Right lobe of liver (tissue), 6 donors: ENCODE measurements at regions not wholly inside any gene's neighbourhood (a gene's known extent, or its start where the extent isn't known, plus 50 kb on each side); places are given as distances from the start of the nearest gene placed in this dataset.

Experiments
- ATAC-seq, 4 donors: fragments of 200-7000 bp; cut with Tn5 transposase; one replicate each; pipeline ENCODE4 v1.9.1; 2020; ENCODE audit warnings: mild to moderate bottlenecking in 4 of 4, moderate library complexity in 4 of 4
- DNase-seq, 3 donors: peaks; one replicate each; pipeline ENCODE4 v3.0.0-alpha.2; 2020
- H3K27ac ChIP-seq, 3 donors: fragments of 200-600 bp; one replicate each; pipeline ENCODE4 v1.8.0; 2022
- H3K27me3 ChIP-seq, 2 donors: fragments of 200-600 bp; one replicate each; pipeline ENCODE4 v1.8.0; 2022
- H3K36me3 ChIP-seq, 4 donors: fragments of 200-600 bp; sonication (generic) in 1 of 4; one replicate each; pipeline versions ENCODE4 v1.5.1 to v1.8.0; 2017 to 2022; ENCODE audit warnings: control low read depth in 1 of 4
- H3K4me1 ChIP-seq, 4 donors: fragments of 200-600 bp; sonication (generic) in 1 of 4; one replicate each; pipeline versions ENCODE4 v1.5.1 to v1.8.0; 2017 to 2022; ENCODE audit warnings: control low read depth in 1 of 4
- H3K4me3 ChIP-seq, 3 donors: fragments of 200-600 bp; one replicate each; pipeline ENCODE4 v1.8.0; 2022
- H3K9me3 ChIP-seq, 4 donors: fragments of 200-600 bp; sonication (generic) in 1 of 4; one replicate each; pipeline versions ENCODE4 v1.5.1 to v1.8.0; 2017 to 2022; ENCODE audit warnings: control low read depth in 1 of 4
- CTCF ChIP-seq, 4 donors: fragments of 200-600 bp in 3 of 4; fragments of 450-650 bp in 1 of 4; IDR thresholded peaks; one replicate each; pipeline versions ENCODE4 v1.5.1 to v1.8.0; 2016 to 2022; ENCODE audit warnings: antibody characterized with exemption in 4 of 4, mild to moderate bottlenecking in 2 of 4
- POLR2A ChIP-seq: fragments of 450-650 bp; IDR thresholded peaks from one replicate; pipeline ENCODE4 v1.6.1; 2017; ENCODE audit warnings: antibody characterized with exemption, mild to moderate bottlenecking
- WGBS: methylation state at CpG from one replicate; pipeline ENCODE4 v1.1.6; 2018; ENCODE audit warnings: low coverage, low lambda C conversion rate; ENCODE audit not compliant: insufficient coverage; ENCODE audit errors: missing lambda C conversion rate; 5-methylcytosine and 5-hydroxymethylcytosine counted together
- intact Hi-C, 2 donors: fragments of 100-400 bp; cut with DNase I; formaldehyde crosslinking; loops; one replicate each; pipeline versions ENCODE4 v1.11.2 to v1.14.1; 2022
- donor health status: DM: no; HTN: yes; CAD: no.
- donor health status: DM: no; HTN: no; CAD: no.
- donor health status: DM: no; HTN: no; CAD: no.
- donor health status: DM: no; HTN: yes; CAD: no.
- donor health status: DM: no; HTN: yes; CAD: no.

GRCh38 chr2:66364495-66365333, 70.2 kb upstream of the MEIS1 start:
- DNase-seq (no peak), ATAC-seq (no peak)
- no peaks in the 10 kb centered on the region for H3K9me3 ChIP-seq
- WGBS: 54% methylated on average over 7 of the region's 7 CpGs
- no peaks in the 10 kb centered on the region for H3K36me3 ChIP-seq
- H3K4me1 ChIP-seq: no peaks in the 10 kb centered on the region
- H3K27me3 ChIP-seq: no peaks in the 10 kb centered on the region
- intact Hi-C loops: no loop called here
- H3K4me3 ChIP-seq: no peak overlapping the region
- no peak overlapping the region for H3K27ac ChIP-seq
- no peak for TF ChIP-seq POLR2A
- TF ChIP-seq CTCF (IDR thresholded peaks at IDR 0.05): no peak

GRCh38 chr2:66362701-66363100, 72.2 kb upstream of the MEIS1 start:
- no peaks in the 10 kb centered on the region for H3K27me3 ChIP-seq
- no peak for TF ChIP-seq POLR2A
- TF ChIP-seq CTCF (IDR thresholded peaks at IDR 0.05): no peak
- no peak for DNase-seq
- intact Hi-C loops: no loop called here
- WGBS: 63% methylated on average over 6 of the region's 6 CpGs
- no peaks in the 10 kb centered on the region for H3K36me3 ChIP-seq
- no peak overlapping the region for H3K27ac ChIP-seq
- H3K4me1 ChIP-seq: no peaks in the 10 kb centered on the region
- no peaks in the 10 kb centered on the region for H3K9me3 ChIP-seq
- no peak overlapping the region for H3K4me3 ChIP-seq
- ATAC-seq: no peak

- no peak for DNase-seq
Observed at GRCh38 chr2:66346231-66346664, 88.7 kb upstream of the MEIS1 start.

GRCh38 chr2:66344087-66344663, 90.8 kb upstream of the MEIS1 start:
- no peak overlapping the region for H3K27ac ChIP-seq
- intact Hi-C loops: no loop called here
- no peak overlapping the region for H3K4me3 ChIP-seq
- H3K9me3 ChIP-seq: no peaks in the 10 kb centered on the region
- no peaks in the 10 kb centered on the region for H3K27me3 ChIP-seq
- ATAC-seq: no peak
- no peak for DNase-seq
- no peak for TF ChIP-seq POLR2A
- no peak for TF ChIP-seq CTCF (IDR thresholded peaks at IDR 0.05)
- H3K36me3 ChIP-seq: no peaks in the 10 kb centered on the region
- WGBS: 80% methylated on average over 1 of the region's 1 CpG
- H3K4me1 ChIP-seq: no peaks in the 10 kb centered on the region

More at GRCh38 chr2:66346231-66346664, 88.7 kb upstream of the MEIS1 start:
- intact Hi-C loops: no loop called here
- TF ChIP-seq CTCF (IDR thresholded peaks at IDR 0.05): no peak
- no peak for TF ChIP-seq POLR2A
- Histone ChIP-seq H3K4me3 (no peak overlapping the region), H3K9me3 (no peaks in the 10 kb centered on the region), H3K27me3 (no peaks in the 10 kb centered on the region), H3K4me1 (no peaks in the 10 kb centered on the region), H3K27ac (no peak overlapping the region), H3K36me3 (no peaks in the 10 kb centered on the region)
- WGBS: 26% methylated on average over 4 of the region's 4 CpGs
- ATAC-seq: no peak
